Keratinocyte (primary cell): ENCODE measurements at regions not wholly inside any gene's neighbourhood (a gene's known extent, or its start where the extent isn't known, plus 50 kb on each side); places are given as distances from the start of the nearest gene placed in this dataset.

Experiments
- CTCF ChIP-seq, 3 experiments: IDR thresholded peaks in 1 of 3; conservative IDR thresholded peaks in 1 of 3; optimal IDR thresholded peaks in 1 of 3; 2 replicates in 2 of 3; 3 replicates in 1 of 3; pipeline versions ENCODE3 to v1.5.1; 2011; ENCODE audit warnings: low read length in 3 of 3, mild to moderate bottlenecking in 3 of 3, moderate library complexity in 2 of 3, control low read depth in 1 of 3, inconsistent platforms in 1 of 3; ENCODE audit not compliant: insufficient read depth in 2 of 3; ENCODE audit errors: extremely low read depth in 1 of 3
- EZH2 ChIP-seq: IDR thresholded peaks from one replicate; pipeline ENCODE4 v1.6.1; 2012; ENCODE audit warnings: inconsistent platforms, mild to moderate bottlenecking, low read length, moderate library complexity

GRCh38 chr5:154642499-154643245 lies 112.5 kb upstream of the LARP1 start:
- TF ChIP-seq CTCF (optimal IDR thresholded peaks at IDR 0.05 in 1 of 3, IDR thresholded peaks at IDR 0.05 in 1 of 3, conservative IDR thresholded peaks at IDR 0.05 in 1 of 3; ENCODE audit: extremely low read depth in 1 of 3, insufficient read depth in 2 of 3, low read length in 3 of 3): peak; percentile 60 to 70 (median 69)
- no peak for TF ChIP-seq EZH2
